ENCODE measurements at regions not wholly inside any gene's neighbourhood (a gene's known extent, or its start where the extent isn't known, plus 50 kb on each side); places are given as distances from the start of the nearest gene placed in this dataset. TPM values are rescaled to one million over a fixed set of nuclear protein-coding genes. Genes with fewer than 3 reads are reported as not detected.

DNA sequence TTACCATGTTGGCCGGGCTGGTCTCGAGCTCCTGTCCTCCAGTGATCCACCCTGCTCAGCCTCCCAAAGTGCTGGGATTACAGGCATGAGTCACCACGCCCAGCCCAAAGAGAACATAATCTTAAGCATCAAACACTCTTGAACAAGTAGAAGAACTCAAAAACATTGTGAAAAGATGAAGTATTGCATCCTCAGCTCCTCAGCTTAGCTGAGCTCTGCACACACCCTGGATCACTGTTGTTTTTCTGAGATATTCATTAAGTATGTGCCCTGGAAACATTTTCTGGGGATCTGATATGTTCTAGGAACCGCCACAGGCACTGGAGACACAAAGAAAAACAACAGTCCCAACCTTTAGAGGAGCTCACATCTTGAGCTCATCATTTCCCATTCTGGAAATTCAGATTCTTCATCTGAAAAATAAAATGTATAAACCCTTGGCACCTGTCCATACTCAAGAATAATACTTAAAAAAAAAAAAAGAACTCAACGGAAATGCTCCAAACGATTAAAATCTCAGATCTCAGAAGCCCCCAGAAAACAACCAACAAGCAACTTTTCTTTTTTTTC, 62.2 kb upstream of the ZNF462 start:
- Histone ChIP-seq H3K27me3 (ENCODE audit: control insufficient read depth in 3 of 3, insufficient read depth in 3 of 3, low read length in 2 of 3) (no peaks in the 10 kb centered on the region), H3K27ac (ENCODE audit: low read depth in 1 of 2, low read length in 1 of 2) (no peak overlapping the region), H3K9me3 (ENCODE audit: control insufficient read depth in 4 of 4, insufficient read depth in 3 of 4, low read length in 3 of 4) (no peaks in the 10 kb centered on the region), H3K4me3 (no peak overlapping the region), H3K9ac (ENCODE audit: insufficient read depth in 1 of 2, low read length in 2 of 2) (no peak overlapping the region), H3K4me1 (ENCODE audit: control insufficient read depth in 5 of 5, insufficient read depth in 5 of 5, low read length in 5 of 5) (peaks cover 0 to 2% (median 0%) of the 10 kb centered on the region in 5 donors), H3K36me3 (ENCODE audit: control insufficient read depth in 4 of 4, insufficient read depth in 4 of 4, low read length in 4 of 4) (no peaks in the 10 kb centered on the region)
- TF ChIP-seq, protein P1, sequence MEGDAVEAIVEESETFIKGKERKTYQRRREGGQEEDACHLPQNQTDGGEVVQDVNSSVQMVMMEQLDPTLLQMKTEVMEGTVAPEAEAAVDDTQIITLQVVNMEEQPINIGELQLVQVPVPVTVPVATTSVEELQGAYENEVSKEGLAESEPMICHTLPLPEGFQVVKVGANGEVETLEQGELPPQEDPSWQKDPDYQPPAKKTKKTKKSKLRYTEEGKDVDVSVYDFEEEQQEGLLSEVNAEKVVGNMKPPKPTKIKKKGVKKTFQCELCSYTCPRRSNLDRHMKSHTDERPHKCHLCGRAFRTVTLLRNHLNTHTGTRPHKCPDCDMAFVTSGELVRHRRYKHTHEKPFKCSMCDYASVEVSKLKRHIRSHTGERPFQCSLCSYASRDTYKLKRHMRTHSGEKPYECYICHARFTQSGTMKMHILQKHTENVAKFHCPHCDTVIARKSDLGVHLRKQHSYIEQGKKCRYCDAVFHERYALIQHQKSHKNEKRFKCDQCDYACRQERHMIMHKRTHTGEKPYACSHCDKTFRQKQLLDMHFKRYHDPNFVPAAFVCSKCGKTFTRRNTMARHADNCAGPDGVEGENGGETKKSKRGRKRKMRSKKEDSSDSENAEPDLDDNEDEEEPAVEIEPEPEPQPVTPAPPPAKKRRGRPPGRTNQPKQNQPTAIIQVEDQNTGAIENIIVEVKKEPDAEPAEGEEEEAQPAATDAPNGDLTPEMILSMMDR (IDR thresholded peaks at IDR 0.05; ENCODE audit: control extremely low read depth, extremely low read depth) = no peak
- no peak for DNase-seq
- no peak for ATAC-seq (ENCODE audit: insufficient read depth, low FRiP score)
- 89 to 90% methylated on average over 6 of the region's 6 CpGs for WGBS, 2 donors

DNA sequence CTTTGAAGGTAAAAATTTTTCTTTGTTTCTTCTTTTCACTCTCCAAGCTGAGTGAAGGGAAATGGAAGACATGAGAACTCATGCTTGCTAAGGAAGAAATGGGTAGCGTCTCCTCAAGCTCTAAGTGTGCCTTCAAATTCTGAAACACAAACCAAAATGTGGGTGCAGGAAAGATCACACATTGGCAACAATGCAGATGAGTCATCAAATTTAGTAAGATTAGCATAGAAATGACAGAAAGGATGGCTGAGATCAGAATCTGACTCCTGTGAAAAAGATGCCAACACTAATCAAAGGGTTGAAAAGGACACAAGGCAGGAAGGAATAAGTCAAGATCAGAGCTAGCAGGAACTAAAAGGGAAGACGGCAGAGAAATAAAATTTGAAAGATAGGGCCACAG, 61.1 kb upstream of the ZNF462 start:
- TF ChIP-seq, protein P1 (IDR thresholded peaks at IDR 0.05; ENCODE audit: control extremely low read depth, extremely low read depth) = no peak
- WGBS, 2 donors = 91 to 95% methylated on average over 2 of the region's 2 CpGs
- Histone ChIP-seq H3K9me3 (ENCODE audit: control insufficient read depth in 4 of 4, insufficient read depth in 3 of 4, low read length in 3 of 4) (no peaks in the 10 kb centered on the region), H3K36me3 (ENCODE audit: control insufficient read depth in 4 of 4, insufficient read depth in 4 of 4, low read length in 4 of 4) (no peaks in the 10 kb centered on the region), H3K4me1 (ENCODE audit: control insufficient read depth in 5 of 5, insufficient read depth in 5 of 5, low read length in 5 of 5) (peaks cover 0 to 2% (median 0%) of the 10 kb centered on the region in 5 donors), H3K9ac (ENCODE audit: insufficient read depth in 1 of 2, low read length in 2 of 2) (no peak overlapping the region), H3K4me3 (no peak overlapping the region), H3K27ac (ENCODE audit: low read depth in 1 of 2, low read length in 1 of 2) (no peak overlapping the region), H3K27me3 (ENCODE audit: control insufficient read depth in 3 of 3, insufficient read depth in 3 of 3, low read length in 2 of 3) (no peaks in the 10 kb centered on the region)
- no peak for ATAC-seq (ENCODE audit: insufficient read depth, low FRiP score)
- no peak for DNase-seq

Small RNA genes in the stretch of these regions (small RNA-seq; reads per million reads assigned to genes)
- gene MIR8081 (ENCODE audit: low replicate concordance) = not detected
